COLO829 (cell line): ENCODE measurements at regions not wholly inside any gene's neighbourhood (a gene's known extent, or its start where the extent isn't known, plus 50 kb on each side); places are given as distances from the start of the nearest gene placed in this dataset.

Experiments
- DNase-seq: peaks from one replicate; pipeline ENCODE4 v3.0.0; 2012; ENCODE audit warnings: low spot score

- DNase-seq = no peak
Measured at GRCh38 chr22:27205492-27206373, 548.3 kb downstream of the MIAT start.

DNA sequence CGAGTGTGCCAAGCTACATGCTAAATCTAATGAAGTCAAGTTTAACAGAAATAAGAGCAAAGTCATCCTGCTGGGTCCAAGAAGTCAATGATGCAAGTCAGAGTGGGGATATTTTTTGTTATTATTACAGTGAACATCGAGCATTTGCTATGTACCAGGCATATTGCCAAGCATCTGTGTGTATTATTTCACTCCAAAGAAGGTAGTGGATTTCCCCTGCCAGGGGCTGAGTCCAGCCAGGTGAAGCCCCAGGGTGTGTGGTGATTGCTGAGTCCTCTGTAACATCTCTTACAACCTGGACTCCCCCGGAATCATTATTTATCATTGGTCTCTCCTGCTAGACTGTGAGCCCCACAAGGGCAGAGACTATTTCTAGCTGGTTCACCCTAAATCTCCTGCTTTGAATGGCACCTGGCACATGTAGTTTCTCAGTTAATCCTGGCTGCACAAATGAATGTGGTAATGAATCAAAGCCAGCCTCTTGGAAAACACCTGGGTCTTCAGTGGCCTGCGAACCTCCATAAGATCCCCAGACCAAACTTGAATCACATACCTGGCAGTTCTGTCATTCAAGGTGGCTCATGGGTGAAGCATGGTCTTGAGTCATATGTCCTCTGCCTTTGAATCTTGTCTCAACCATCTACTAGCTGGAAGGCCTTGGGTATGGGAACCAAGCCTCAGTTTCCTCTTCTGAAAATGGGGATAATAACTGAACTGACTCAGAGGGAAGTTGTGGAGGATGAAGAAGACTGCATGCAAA, 549.2 kb downstream of the MIAT start:
- DNase-seq = no peak

DNA sequence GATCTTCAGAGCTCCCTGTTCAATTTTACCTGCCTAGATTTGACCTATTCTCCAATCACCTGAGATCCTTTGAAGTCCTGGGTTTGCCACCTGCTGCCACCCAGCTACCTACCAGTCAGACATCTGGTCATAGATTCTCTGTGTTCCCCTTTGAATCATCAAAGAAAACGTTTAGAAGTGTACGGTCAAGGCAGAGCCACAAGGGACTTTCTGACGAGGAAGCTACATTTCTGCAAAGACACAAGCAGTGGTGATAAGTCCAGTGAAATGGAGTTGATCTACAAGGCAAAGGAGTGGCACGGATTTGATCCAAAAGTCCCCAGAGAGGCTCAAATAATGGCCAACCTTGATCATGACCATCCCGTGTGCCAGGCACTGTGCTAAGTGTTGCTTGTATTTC, 549.9 kb downstream of the MIAT start:
- no peak for DNase-seq

DNA sequence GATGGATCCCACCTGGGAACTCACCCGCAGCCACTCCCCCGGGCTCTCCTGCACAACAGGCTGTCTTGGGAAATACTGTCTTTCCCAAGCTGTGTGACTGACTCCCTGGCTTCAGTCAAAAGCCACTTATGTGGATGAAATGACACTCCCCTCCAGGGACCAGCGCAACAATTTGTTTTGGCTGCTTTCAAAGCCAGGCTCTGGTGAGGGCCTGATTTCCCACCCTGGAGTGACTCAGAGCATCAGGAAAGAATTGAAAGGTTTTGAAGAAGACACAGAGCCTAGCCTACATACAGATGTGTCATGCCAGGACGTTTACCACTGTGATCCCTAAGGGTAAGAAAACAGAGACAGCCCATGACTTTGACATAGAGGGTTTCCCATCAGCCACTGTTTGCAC, 550.5 kb downstream of the MIAT start:
- no peak for DNase-seq

DNA sequence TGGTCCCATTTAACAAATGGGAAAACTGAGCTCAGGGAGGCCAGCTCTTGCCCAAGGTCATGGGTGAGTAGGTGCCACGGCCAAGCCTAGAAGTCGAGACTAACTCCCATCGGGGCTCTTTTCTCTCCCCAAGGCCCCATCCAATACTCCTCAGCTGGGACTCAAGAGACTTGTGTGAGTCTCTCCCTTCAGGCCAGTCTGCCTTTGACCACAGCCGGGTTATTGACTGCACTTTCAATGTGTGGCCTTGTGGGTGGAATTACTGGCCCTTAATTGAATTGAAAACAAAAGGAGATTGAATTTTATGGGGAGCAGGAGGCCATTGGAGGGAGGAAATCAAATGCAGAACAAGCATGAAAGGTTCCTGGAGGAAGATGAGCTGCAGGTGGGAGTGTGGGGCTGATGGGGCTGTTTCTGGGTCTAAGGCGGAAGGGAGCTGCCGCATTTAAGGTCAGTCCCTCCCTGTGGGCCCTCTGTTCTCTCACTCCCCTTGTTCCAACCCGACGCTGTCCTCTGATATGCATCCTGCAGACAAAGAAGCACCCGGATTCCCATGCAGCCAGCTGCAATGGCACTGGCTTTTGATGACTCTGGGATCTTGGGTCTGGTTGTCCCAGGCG, 552.8 kb downstream of the MIAT start:
- no peak for DNase-seq

- DNase-seq = no peak
Measured at GRCh38 chr22:27212102-27212501, 554.7 kb downstream of the MIAT start.

GRCh38 chr22:27212617-27213177, 555.3 kb downstream of the MIAT start:
- DNase-seq = peak; percentile 65

- DNase-seq = no peak
Measured at GRCh38 chr22:27213294-27213693, 555.9 kb downstream of the MIAT start.

DNA sequence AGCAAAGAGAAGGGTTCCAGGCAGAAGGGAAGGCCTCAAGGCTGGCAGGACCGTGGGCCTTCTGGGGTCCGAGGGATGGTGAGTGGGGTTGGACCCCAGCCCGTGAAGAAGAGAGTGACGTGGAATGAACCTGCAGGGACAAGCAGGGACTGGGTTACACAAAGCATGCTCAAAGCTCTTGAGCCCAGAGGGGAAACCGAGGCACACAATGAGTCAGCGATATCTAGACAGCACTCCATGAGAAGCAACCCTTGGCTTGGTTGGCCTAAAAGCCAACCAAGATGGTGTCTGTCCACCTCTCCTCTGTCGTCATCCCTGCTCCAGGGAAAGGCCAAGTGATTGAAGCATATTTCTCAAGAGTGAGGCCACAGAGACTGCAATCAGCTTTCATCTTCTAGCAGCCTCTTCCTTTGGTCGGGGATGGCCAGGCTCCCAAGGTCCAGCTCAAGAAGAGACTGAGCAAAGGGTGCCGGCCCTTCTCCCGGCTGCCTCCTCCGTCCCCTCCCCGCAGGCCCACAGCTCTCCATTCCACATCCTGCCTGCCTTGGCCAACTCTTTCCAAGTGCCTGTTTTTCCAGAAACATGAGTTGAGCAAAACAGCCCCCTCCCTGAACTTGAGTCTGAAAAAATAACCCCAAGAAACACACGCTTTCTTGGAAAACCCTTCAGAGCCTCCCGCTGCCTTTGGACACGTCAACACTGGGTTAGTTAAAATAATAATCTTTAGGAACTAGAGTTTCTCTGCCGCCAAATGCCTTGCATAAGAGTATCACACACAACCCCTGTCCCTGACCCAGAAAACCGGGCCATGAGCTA, 556.6 kb downstream of the MIAT start:
- DNase-seq = no peak

DNA sequence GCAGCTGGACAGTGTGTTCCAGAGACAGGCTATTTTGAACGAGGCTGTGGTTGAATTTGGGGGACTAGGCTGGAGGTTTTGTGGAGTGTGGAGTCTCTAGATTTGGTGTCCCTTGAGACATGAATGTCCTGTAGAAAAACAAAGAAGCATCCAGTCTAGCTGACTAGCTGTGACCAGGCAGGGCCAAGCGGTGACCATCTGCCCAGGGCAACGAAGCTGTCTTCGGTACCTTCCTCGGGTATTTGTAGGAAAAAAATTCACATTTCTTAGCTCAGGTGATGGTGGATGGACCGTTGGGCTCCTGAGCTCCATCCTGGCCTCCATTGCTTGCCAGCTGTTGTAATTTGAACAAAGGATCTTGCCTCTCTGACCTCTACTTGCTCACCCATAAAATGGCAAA, 557.3 kb downstream of the MIAT start:
- no peak for DNase-seq

DNA sequence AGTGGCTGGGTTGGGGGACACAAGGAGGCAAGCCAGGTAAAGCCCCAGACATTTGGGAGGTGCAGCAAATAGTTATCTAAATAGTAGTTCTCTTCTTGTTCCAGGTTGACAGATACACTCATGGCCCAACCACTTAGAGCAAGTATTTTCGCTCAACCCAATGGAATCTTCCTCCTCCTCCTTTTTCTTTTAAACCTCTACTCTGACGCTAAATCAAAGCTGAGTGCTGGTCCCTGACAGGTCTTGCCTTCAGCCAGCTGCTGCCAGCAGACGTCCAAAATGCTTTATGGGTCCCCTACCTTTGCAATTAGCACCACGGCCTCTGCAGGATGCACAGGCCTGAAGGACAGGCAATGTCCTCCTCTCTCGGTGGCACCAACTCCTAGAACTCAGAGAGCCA, 558.5 kb downstream of the MIAT start:
- no peak for DNase-seq

DNA sequence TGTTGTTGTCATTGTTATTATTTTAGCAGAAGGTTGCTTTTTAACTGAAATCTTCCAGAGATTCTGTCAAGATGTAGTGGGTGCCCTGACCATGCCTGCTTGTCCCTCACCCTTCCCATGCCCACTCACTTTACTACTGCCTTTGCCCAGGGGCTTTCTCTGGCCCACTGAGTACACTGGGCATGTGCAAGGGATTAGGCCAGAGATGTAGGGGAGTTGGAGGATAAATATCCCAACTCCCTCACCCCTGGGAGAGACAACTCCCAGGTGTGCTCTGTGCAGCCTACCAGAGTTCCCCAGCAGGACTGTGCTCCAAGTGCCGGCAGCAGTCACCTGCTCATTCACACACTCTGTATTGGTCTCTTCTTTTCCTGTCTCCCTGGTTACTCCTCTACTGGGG, 559.1 kb downstream of the MIAT start:
- DNase-seq = no peak

- no peak for DNase-seq
Measured at GRCh38 chr22:27217154-27217553, 559.8 kb downstream of the MIAT start.

DNA sequence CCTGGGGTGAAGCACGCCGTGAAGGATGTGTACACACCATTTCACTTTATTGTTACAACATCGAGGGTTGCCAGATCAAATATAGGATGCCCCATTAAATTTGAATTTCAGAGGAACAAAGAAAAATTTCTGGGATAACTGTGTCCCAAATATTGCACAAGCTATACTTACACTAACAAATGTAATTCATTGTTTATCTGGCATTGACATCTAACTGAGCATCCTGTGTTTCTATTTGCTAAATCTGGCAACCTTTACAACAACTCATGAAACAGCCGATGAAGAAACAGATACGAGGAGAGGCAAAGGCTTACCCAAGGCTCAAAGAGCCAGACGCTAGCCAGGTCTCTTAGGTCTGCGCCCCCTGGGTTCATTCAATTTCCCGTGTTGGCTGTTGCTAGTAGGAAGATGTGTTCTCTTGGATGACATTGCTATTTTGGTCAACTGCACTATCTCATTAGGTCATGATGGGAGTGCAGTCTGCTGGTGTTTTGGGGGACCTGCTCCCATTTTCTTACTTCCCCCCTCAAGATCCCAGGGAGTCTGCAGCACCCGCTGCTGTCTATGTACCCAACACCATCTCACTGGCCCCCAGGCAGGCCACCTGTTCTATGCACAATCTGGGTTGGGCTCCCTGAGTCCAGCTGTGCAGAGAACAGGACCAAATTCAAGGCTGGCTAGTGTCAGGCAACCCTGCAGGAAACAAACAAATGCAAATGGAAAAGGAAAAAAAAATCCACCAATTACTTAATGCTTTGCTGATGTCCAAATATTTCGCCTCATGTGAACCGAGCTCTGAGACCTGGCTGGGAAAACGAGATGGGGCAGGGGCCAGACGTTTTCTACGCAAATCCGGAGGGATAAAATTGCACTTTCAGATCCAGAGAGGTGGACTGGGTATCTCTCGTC, 560.9 kb downstream of the MIAT start:
- DNase-seq = no peak

GRCh38 chr22:27219036-27219435, 561.6 kb downstream of the MIAT start:
- no peak for DNase-seq

- no peak for DNase-seq
Measured at GRCh38 chr22:27220339-27220738, 563.0 kb downstream of the MIAT start.

GRCh38 chr22:27222178-27222577, 564.8 kb downstream of the MIAT start:
- no peak for DNase-seq

DNA sequence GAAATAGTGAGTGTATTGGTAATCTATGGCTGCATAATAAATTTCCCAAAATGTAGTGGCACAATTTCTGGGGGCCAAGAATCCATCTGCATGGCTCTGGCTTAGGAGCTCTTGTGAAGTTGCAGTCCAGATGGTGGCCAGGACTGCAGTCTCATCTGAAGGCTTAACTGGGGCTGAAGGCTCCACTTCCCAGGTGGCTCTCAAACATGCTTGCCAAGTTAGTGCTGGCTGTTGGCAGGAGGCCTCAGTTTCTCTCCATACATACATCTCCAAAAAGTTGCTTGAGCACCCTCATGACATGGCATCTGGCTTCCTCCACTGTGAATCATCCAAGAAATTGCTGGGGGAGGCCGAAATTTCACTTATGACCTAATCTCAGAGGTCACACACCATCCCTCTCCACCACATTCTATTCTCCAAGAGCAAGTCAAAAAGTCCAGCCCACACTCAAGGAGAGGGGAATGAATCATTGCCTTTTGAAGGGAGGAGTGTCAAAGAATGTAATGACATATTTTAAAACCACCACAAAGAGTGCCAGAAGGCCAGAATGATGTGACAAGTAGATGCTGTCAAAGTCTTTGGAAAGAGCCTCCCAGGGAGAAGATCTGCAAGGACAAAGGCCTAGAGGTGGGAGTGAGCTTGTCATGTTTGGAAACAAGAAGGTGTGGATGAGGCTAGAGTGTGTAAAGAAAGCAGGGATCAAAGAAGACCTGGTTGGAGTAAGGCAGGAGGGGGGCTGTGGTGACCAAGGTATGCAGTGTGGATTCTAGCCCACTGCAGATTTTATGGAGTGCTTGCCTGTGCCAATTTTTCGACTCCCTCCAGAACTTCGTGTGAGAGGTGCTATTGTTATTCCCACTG, 566.2 kb downstream of the MIAT start:
- DNase-seq = no peak

- no peak for DNase-seq
Measured at GRCh38 chr22:27224485-27225374, 567.3 kb downstream of the MIAT start.
